ENCODE measurements at regions not wholly inside any gene's neighbourhood (a gene's known extent, or its start where the extent isn't known, plus 50 kb on each side); places are given as distances from the start of the nearest gene placed in this dataset.
"Not testable (repeated sequence)": the region's sequence is repeated elsewhere in the genome, so short reads cannot be mapped to it uniquely, and the experiment has no call there.

- no peak for DNase-seq
These were observed 72.9 kb downstream of the ZNF622 start for GRCh38 chr5:16392718-16393117.

GRCh38 chr5:16391858-16392649, 73.5 kb downstream of the ZNF622 start:
- no peak for DNase-seq

GRCh38 chr5:16390825-16391224, 74.8 kb downstream of the ZNF622 start:
- DNase-seq = no peak

- DNase-seq = no peak
These were observed 80.0 kb downstream of the ZNF622 start for GRCh38 chr5:16385516-16386090.

- DNase-seq = no peak
These were observed 80.8 kb downstream of the ZNF622 start for GRCh38 chr5:16384804-16385203.

- no peak for DNase-seq
These were observed 81.4 kb downstream of the ZNF622 start for GRCh38 chr5:16384222-16384621.

GRCh38 chr5:16383544-16384052, 82.0 kb downstream of the ZNF622 start:
- DNase-seq = no peak

- DNase-seq = no peak
These were observed 83.6 kb downstream of the ZNF622 start for GRCh38 chr5:16382047-16382446.

GRCh38 chr5:16378762-16379161, 86.8 kb downstream of the ZNF622 start:
- DNase-seq = peak; percentile 23

GRCh38 chr5:16372493-16372892, 93.1 kb downstream of the ZNF622 start:
- no peak for DNase-seq

- DNase-seq = no peak
These were observed 99.1 kb downstream of the ZNF622 start for GRCh38 chr5:16366491-16366890.

GRCh38 chr5:16364910-16365309, 100.7 kb downstream of the ZNF622 start:
- no peak for DNase-seq

- not testable (repeated sequence) for DNase-seq
These were observed 112.2 kb downstream of the ZNF622 start for GRCh38 chr5:16353439-16353838.

GRCh38 chr5:16350816-16351215, 114.8 kb downstream of the ZNF622 start:
- DNase-seq = no peak

- DNase-seq = no peak
These were observed 119.2 kb downstream of the ZNF622 start for GRCh38 chr5:16346380-16346779.

GRCh38 chr5:16345454-16345853, 120.1 kb downstream of the ZNF622 start:
- DNase-seq = no peak

- DNase-seq = no peak
These were observed 139.5 kb downstream of the ZNF622 start for GRCh38 chr5:16326137-16326536.

GRCh38 chr5:16321284-16321683, 141.7 kb upstream of the MARCHF11 start:
- DNase-seq = no peak

- no peak for DNase-seq
These were observed 135.9 kb upstream of the MARCHF11 start for GRCh38 chr5:16315501-16315900.

GRCh38 chr5:16313761-16314160, 134.2 kb upstream of the MARCHF11 start:
- DNase-seq = peak; percentile 66

GRCh38 chr5:16312785-16313184, 133.2 kb upstream of the MARCHF11 start:
- no peak for DNase-seq

- no peak for DNase-seq
These were observed 132.1 kb upstream of the MARCHF11 start for GRCh38 chr5:16311666-16312065.

GRCh38 chr5:16306812-16307211, 127.2 kb upstream of the MARCHF11 start:
- DNase-seq = no peak

GRCh38 chr5:16304846-16305245, 125.3 kb upstream of the MARCHF11 start:
- DNase-seq = no peak

GRCh38 chr5:16296946-16297345, 117.4 kb upstream of the MARCHF11 start:
- no peak for DNase-seq
